NCI-H2227 (cell line): ENCODE measurements at regions not wholly inside any gene's neighbourhood (a gene's known extent, or its start where the extent isn't known, plus 50 kb on each side); places are given as distances from the start of the nearest gene placed in this dataset.

Experiments
- DNase-seq: peaks from one replicate; lab custom pipeline; 2025; ENCODE audit not compliant: unreplicated experiment; lab: John Stamatoyannopoulos, UW

- DNase-seq = peak; percentile 92
These were observed 171.9 kb downstream of the SHANK2 start for GRCh38 chr11:71080239-71081097.

- DNase-seq = no peak
These were observed 172.6 kb downstream of the SHANK2 start for GRCh38 chr11:71079795-71080194.

GRCh38 chr11:71078482-71078881 is 173.9 kb downstream of the SHANK2 start:
- no peak for DNase-seq

GRCh38 chr11:71076525-71077304 is 175.7 kb downstream of the SHANK2 start:
- DNase-seq = no peak

- DNase-seq = no peak
These were observed 176.4 kb downstream of the SHANK2 start for GRCh38 chr11:71075871-71076420.

- DNase-seq = no peak
These were observed 177.2 kb downstream of the SHANK2 start for GRCh38 chr11:71075116-71075720.

- DNase-seq = no peak
These were observed 180.5 kb downstream of the SHANK2 start for GRCh38 chr11:71071736-71072509.

- no peak for DNase-seq
These were observed 181.6 kb downstream of the SHANK2 start for GRCh38 chr11:71070490-71071453.

- DNase-seq = no peak
These were observed 183.4 kb downstream of the SHANK2 start for GRCh38 chr11:71068963-71069362.

- no peak for DNase-seq
These were observed 184.6 kb downstream of the SHANK2 start for GRCh38 chr11:71067753-71068152.

GRCh38 chr11:71066311-71066710 is 186.1 kb downstream of the SHANK2 start:
- no peak for DNase-seq

GRCh38 chr11:71065841-71066240 is 186.5 kb downstream of the SHANK2 start:
- no peak for DNase-seq

GRCh38 chr11:71064702-71065515 is 187.5 kb downstream of the SHANK2 start:
- DNase-seq = no peak

GRCh38 chr11:71064183-71064582 is 188.2 kb downstream of the SHANK2 start:
- no peak for DNase-seq

GRCh38 chr11:71063129-71063528 is 189.2 kb downstream of the SHANK2 start:
- DNase-seq = no peak

GRCh38 chr11:71062199-71062598 is 190.2 kb downstream of the SHANK2 start:
- no peak for DNase-seq

- DNase-seq = no peak
These were observed 192.0 kb downstream of the SHANK2 start for GRCh38 chr11:71060391-71060791.

- no peak for DNase-seq
These were observed 192.7 kb downstream of the SHANK2 start for GRCh38 chr11:71059662-71060061.

GRCh38 chr11:71055925-71056324 is 196.5 kb downstream of the SHANK2 start:
- peak; percentile 20 for DNase-seq
